Muscle of leg (tissue), 3 donors: ENCODE measurements at regions not wholly inside any gene's neighbourhood (a gene's known extent, or its start where the extent isn't known, plus 50 kb on each side); places are given as distances from the start of the nearest gene placed in this dataset.
"Not testable (repeated sequence)": the region's sequence is repeated elsewhere in the genome, so short reads cannot be mapped to it uniquely, and the experiment has no call there.

Source experiments
- DNase-seq: peaks from one replicate; pipeline ENCODE4 v3.0.0; 2013
- H3K27ac ChIP-seq: one replicate; pipeline ENCODE4 v1.5.1; 2013; ENCODE audit warnings: mild to moderate bottlenecking, low read length, control low read depth
- H3K27me3 ChIP-seq: one replicate; pipeline ENCODE4 v1.6.1; 2013; ENCODE audit warnings: low read length; ENCODE audit not compliant: control insufficient read depth, insufficient read depth
- H3K36me3 ChIP-seq: one replicate; pipeline ENCODE4 v1.6.1; 2013; ENCODE audit warnings: low read length; ENCODE audit not compliant: control insufficient read depth, insufficient read depth
- H3K4me1 ChIP-seq: one replicate; pipeline ENCODE4 v1.6.1; 2013; ENCODE audit warnings: low read length; ENCODE audit not compliant: control insufficient read depth, insufficient read depth
- H3K4me3 ChIP-seq: one replicate; pipeline ENCODE4 v1.5.1; 2013; ENCODE audit warnings: low read length, control low read depth
- H3K9me3 ChIP-seq: replicated peaks from 2 replicates; pipeline ENCODE4 v1.6.1; 2013; ENCODE audit warnings: low read depth, low read length; ENCODE audit not compliant: control insufficient read depth
- WGBS: methylation state at CpG from one replicate; pipeline ENCODE4 v1.1.5; 2013; ENCODE audit warnings: missing lambda C conversion rate; ENCODE audit not compliant: insufficient coverage; 5-methylcytosine and 5-hydroxymethylcytosine counted together

GRCh38 chrX:26466387-26466786 is 250.4 kb downstream of the MAGEB5 start:
- Histone ChIP-seq H3K9me3 (no peaks in the 10 kb centered on the region), H3K27ac (no peak overlapping the region), H3K4me1 (no peaks in the 10 kb centered on the region), H3K36me3 (no peaks in the 10 kb centered on the region), H3K27me3 (no peaks in the 10 kb centered on the region), H3K4me3 (no peak overlapping the region)
- DNase-seq: no peak
- 90% methylated on average over 3 of the region's 4 CpGs for WGBS

DNA sequence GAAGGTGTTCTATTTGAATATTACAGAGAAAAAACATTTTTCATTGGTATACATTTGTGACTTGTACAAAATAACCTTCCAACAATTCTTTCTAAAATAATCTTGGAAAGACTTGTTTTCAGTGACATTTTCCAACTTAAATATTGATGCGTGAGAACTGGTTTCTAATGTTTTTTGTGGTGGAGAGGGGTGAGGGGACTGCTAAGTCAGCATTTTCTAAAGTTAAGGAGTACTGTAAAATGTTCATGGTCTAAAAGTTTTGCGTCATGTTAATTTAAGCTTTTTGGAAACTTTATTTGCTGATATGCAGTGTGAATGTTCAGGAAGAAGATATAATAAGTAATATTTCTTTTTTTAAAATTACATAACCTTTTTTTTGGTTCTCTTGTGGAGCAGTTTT is 229.3 kb downstream of the MAGEB5 start:
- WGBS: no CpG with 5 or more reads among the region's 2 CpGs
- Histone ChIP-seq H3K27ac (no peak overlapping the region), H3K27me3 (no peaks in the 10 kb centered on the region), H3K9me3 (no peaks in the 10 kb centered on the region), H3K4me3 (no peak overlapping the region), H3K36me3 (no peaks in the 10 kb centered on the region), H3K4me1 (no peaks in the 10 kb centered on the region)
- no peak for DNase-seq

- WGBS: no CpG with 5 or more reads among the region's 3 CpGs
- H3K36me3 ChIP-seq, DNase-seq: not testable (repeated sequence)
Measured at GRCh38 chrX:26444417-26444816, 228.4 kb downstream of the MAGEB5 start.

GRCh38 chrX:26442340-26442739 is 226.4 kb downstream of the MAGEB5 start:
- no peaks in the 10 kb centered on the region for H3K36me3 ChIP-seq
- no peak overlapping the region for H3K4me3 ChIP-seq
- no CpG with 5 or more reads among the region's 1 CpG for WGBS
- no peak overlapping the region for H3K27ac ChIP-seq
- no peaks in the 10 kb centered on the region for H3K4me1 ChIP-seq
- H3K9me3 ChIP-seq: no peaks in the 10 kb centered on the region
- H3K27me3 ChIP-seq: no peaks in the 10 kb centered on the region
- peak; percentile 32 for DNase-seq

More at GRCh38 chrX:26444417-26444816, 228.4 kb downstream of the MAGEB5 start:
- H3K4me1 ChIP-seq, H3K9me3 ChIP-seq, H3K27me3 ChIP-seq, H3K4me3 ChIP-seq, H3K27ac ChIP-seq: not testable (repeated sequence)

- Histone ChIP-seq H3K27ac (no peak overlapping the region), H3K36me3 (no peaks in the 10 kb centered on the region), H3K4me1 (no peaks in the 10 kb centered on the region), H3K4me3 (no peak overlapping the region), H3K27me3 (no peaks in the 10 kb centered on the region), H3K9me3 (peaks cover 2% of the 10 kb centered on the region)
- DNase-seq: no peak
- WGBS: no CpG with 5 or more reads among the region's 3 CpGs
Measured at GRCh38 chrX:26414534-26414933, 198.6 kb downstream of the MAGEB5 start.

DNA sequence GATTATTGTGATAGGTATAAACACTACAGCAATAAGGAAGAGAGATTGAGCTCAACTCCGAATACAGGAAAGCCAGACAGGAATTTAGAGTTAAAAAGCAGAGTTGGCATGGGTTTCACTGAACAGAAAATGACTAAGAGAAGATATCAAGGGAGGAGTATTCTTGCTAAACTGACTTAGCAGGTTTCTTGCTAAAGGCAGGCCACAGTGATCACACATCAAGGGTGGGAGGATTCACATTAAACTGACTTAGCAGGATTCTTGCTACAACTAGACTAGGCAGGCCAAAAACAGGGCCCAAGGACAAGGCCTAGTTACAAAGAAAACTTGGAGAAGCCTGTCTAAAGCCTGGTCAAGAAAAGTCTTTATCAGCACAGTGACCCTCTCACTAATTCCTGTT is 195.1 kb downstream of the MAGEB5 start:
- Histone ChIP-seq H3K27me3 (no peaks in the 10 kb centered on the region), H3K4me1 (no peaks in the 10 kb centered on the region), H3K27ac (no peak overlapping the region), H3K9me3 (no peaks in the 10 kb centered on the region), H3K4me3 (no peak overlapping the region), H3K36me3 (no peaks in the 10 kb centered on the region)
- no peak for DNase-seq
- 33% methylated on average over 1 of the region's 1 CpG for WGBS

GRCh38 chrX:26409636-26410035 is 193.7 kb downstream of the MAGEB5 start:
- H3K36me3 ChIP-seq: no peaks in the 10 kb centered on the region
- H3K4me3 ChIP-seq: no peak overlapping the region
- H3K9me3 ChIP-seq: no peaks in the 10 kb centered on the region
- no peaks in the 10 kb centered on the region for H3K4me1 ChIP-seq
- H3K27me3 ChIP-seq: no peaks in the 10 kb centered on the region
- WGBS: 66% methylated on average over 3 of the region's 5 CpGs
- no peak overlapping the region for H3K27ac ChIP-seq
- DNase-seq: no peak

- no peaks in the 10 kb centered on the region for H3K36me3 ChIP-seq
- no peak overlapping the region for H3K4me3 ChIP-seq
- 77% methylated on average over 3 of the region's 4 CpGs for WGBS
- DNase-seq: no peak
- no peaks in the 10 kb centered on the region for H3K9me3 ChIP-seq
- H3K27me3 ChIP-seq: no peaks in the 10 kb centered on the region
- no peak overlapping the region for H3K27ac ChIP-seq
- no peaks in the 10 kb centered on the region for H3K4me1 ChIP-seq
Measured at GRCh38 chrX:26387906-26388305, 171.9 kb downstream of the MAGEB5 start.

DNA sequence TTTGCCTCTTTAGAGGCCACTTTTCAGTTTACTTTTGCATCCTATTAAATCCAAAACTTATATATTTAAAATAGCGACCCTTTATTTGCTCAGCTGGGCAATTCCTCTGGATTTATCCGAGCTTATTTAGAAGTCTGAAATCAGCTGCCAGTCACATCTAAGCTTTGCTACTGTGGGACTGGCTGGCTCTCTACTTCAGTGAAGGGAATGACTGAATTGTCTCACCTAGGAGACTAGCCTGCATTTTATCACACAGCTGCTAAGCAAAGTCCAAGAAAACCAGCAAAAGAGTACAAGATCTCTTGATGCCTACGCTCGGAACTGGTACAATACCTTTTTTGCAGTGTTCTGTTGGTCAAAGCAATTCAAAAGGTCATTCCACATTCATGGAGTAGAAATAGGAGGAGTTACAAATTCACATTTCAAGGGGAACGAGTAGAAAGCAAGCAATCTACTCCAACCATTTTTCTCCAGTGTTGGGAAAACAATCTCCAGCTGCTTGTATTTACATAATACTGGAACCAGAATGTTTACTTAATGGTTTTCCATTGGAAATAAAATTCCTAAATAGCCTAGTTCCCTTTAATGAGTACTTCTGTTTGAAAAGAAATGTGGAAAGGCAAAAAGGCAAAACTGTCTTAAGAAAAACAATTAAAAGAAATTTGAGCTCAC is 160.2 kb downstream of the MAGEB5 start:
- WGBS: no CpG with 5 or more reads among the region's 5 CpGs
- Histone ChIP-seq H3K27ac (no peak overlapping the region), H3K36me3 (no peaks in the 10 kb centered on the region), H3K27me3 (no peaks in the 10 kb centered on the region), H3K9me3 (no peaks in the 10 kb centered on the region), H3K4me1 (no peaks in the 10 kb centered on the region), H3K4me3 (no peak overlapping the region)
- DNase-seq: no peak

DNA sequence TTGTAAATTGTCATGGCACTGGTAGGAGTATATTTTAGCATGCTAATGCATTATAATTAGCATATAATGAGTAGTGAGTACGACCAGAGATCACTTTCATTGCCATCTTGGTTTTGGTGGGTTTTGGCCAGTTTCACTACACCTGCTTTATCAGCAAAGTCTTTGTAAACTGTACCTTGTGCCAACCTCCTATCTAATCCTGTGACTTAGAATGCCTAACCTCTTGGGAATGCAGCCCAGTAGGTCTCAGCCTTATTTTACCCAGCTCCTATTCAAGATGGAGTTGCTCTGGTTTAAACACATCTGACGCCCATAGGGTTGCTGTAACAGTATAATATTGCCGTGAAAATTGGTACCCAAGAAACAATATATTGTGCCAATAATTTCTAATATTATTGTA is 159.4 kb downstream of the MAGEB5 start:
- H3K9me3 ChIP-seq: no peaks in the 10 kb centered on the region

GRCh38 chrX:26373829-26374228 is 157.9 kb downstream of the MAGEB5 start:
- Histone ChIP-seq H3K27me3 (no peaks in the 10 kb centered on the region), H3K9me3 (no peaks in the 10 kb centered on the region), H3K27ac (no peak overlapping the region), H3K4me3 (no peak overlapping the region), H3K4me1 (no peaks in the 10 kb centered on the region), H3K36me3 (no peaks in the 10 kb centered on the region)
- DNase-seq: no peak
- WGBS: no CpG with 5 or more reads among the region's 5 CpGs

More for the DNA sequence above, 159.4 kb downstream of the MAGEB5 start:
- H3K27ac ChIP-seq: no peak overlapping the region
- H3K4me3 ChIP-seq: no peak overlapping the region
- H3K27me3 ChIP-seq: no peaks in the 10 kb centered on the region
- no peaks in the 10 kb centered on the region for H3K36me3 ChIP-seq
- no peaks in the 10 kb centered on the region for H3K4me1 ChIP-seq
- no peak for DNase-seq
- WGBS: no CpG with 5 or more reads among the region's 3 CpGs
